NCI-H2196 treated with DMSO at 0.1 percent for 48 hours (cell line): ENCODE measurements at regions not wholly inside any gene's neighbourhood (a gene's known extent, or its start where the extent isn't known, plus 50 kb on each side); places are given as distances from the start of the nearest gene placed in this dataset.

ENCODE experiments used
- DNase-seq: peaks from one replicate; lab custom pipeline; 2025; ENCODE audit not compliant: unreplicated experiment; lab: John Stamatoyannopoulos, UW

GRCh38 chr4:129532573-129532972 lies 436.6 kb downstream of the C4orf33 start:
- no peak for DNase-seq

DNA sequence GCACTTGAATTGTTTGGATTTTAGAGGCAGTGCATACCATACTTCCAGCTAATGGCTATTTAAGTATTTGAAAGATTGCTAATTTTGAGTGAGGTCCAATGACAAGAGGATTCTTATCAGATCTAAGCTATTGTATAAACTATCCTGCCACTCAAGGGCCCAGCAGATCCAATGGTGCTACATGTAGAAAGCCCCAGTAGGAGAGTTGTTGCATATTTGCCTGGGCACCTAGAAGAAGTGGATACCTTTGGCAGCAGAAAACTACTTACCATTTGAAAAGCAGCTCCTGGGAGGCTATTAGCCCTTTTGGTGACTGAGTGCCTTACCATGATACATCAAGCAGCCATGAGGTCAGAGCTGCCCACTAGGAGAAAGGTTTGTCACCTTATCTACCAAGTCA lies 447.3 kb downstream of the C4orf33 start:
- no peak for DNase-seq

DNA sequence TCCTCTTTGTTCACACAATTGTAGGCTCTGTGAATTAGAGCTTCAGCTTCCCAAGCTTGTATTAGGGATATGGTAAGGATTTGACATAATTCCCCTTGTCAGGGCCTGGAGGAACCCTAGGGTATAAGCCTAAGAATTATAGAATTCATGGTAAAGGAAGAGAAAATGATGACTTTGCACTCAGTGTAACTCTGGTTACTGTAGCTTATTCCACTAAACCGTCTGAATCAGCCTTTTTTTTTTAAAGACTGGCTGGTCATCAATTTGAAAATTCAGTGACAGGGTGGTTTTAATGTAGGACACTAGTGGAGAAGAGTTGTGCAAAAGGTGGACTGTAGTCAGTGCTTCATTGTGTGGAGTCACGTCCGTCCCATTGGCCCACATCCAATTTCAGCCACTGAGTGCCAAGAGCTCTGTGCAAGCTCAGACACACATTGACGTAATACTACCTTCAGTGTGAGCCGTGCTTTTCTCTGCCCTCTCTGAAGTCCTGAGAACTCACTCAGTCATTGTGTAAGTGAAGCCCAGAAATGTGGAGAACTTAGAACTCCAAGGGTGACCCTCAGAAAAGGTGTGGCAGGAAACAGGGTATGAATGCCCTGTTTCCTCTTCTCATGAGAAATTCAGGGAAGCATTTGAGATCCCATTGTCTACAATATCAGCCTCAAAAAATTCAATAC lies 449.8 kb downstream of the C4orf33 start:
- no peak for DNase-seq

GRCh38 chr4:129546531-129546930 lies 450.6 kb downstream of the C4orf33 start:
- DNase-seq = no peak

- no peak for DNase-seq
Observed at GRCh38 chr4:129550281-129550785, 454.4 kb downstream of the C4orf33 start.

GRCh38 chr4:129561280-129561679 lies 465.3 kb downstream of the C4orf33 start:
- DNase-seq = no peak

DNA sequence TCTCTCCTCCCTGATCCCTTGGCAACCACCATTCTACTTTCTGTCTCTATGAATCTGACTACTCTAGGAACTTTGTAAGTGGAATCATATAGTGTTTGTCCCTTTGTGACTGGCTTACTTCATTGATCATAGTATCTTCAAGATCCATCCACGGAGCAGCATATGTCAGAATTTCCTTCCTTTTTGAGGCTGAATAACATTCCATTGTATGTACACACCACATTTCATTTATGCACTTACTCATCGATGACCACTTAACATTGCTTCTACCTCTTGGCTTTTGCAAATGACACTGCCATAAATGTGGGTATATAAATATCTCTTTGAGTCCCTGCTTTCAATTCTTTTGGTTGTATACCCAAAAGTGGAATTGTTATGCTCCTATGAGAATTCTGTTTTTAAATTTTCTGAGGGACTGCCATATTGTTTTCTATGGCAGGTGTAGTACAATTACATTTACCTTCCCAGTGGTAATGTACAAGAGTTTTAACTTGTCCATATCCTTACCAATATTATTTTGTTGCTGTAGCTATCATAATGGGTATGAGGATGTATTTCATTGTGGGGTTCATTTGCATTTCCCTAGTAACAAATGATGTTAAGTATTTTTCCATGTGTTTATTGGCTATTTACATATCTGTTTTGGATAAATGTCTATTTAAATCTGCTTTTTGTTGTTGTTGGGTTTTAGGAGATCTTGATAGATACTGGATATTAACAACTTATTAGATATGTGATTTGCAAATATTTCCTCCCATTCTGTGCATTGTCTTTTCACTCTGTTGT lies 466.1 kb downstream of the C4orf33 start:
- DNase-seq = no peak

DNA sequence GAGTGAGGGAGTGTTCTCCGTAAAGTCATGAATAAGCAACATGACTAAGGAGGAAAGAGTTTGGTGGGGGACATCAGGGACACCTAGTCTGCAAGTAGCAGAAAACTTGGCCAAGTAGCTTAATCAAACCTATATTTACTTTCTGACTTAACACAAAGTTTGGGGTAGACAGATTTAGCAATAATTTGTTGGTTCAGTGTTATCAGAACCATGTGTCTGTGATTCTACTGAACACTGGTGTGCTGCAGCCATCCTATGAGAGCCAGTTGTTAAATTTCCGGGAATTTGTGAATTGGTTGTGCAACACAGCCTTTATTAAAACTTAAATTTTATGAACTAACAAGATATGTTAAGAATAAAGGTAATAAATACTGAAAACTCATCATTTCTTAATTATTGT lies 469.3 kb downstream of the C4orf33 start:
- DNase-seq = no peak

- DNase-seq = no peak
Observed at GRCh38 chr4:129570326-129570725, 474.4 kb downstream of the C4orf33 start.

DNA sequence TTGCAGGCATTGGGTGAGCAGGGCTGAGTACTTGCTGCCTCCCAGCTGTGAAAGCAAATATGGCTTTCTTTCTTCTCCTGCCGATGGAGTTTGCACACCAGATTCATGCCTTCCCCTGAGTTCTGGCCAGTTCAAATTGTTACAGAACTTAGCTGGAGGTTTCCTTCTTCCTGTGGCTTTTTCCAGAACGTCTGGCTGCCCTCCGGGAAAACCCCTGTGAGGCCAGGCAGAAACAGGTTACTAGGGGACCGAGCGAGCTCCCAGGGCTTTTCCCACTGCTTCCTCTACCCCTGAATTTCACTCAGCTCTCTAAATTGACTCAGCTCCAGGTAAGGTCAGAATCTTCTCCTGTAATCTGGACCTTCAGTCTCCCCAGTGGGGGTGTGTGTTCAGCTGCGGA lies 482.4 kb downstream of the C4orf33 start:
- no peak for DNase-seq

DNA sequence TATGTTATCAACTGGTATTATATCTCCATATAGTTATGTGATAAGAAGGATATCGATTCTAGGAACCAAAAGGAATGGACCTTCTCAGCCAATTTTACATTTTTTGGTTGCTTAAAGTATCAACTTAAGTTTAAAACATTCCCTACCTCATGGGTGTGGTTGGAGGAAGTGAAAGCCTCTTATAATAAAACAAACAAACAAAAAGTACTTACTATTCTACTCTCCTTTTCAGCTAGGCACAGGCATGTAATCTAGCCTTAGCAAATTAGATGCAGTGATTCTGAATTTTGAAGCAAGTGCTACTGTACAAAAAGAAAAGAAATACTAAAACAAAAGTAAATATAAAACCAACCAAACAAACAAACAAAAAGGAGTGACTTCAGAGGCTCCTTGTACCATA lies 485.4 kb downstream of the C4orf33 start:
- no peak for DNase-seq

DNA sequence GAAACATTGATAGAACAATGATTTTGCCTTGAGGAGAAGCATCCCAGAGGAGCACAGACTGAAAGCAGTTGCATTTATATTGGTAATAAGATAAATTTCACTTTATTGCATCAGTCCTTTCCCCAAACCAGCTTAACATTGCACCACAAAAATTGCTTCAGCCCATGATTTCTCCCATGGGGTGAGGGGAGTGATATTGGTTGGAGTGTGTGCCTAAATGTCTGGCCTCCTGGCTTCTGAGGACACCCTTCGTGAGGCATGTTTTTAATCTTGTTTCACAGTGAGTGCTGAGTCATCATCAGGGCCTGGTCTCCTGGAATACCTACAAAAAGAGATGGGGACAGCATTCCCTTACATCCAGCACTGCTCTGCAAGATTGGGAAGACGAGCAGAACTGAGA lies 487.9 kb downstream of the C4orf33 start:
- no peak for DNase-seq

- no peak for DNase-seq
Observed at GRCh38 chr4:129598582-129598981, 502.6 kb downstream of the C4orf33 start.

DNA sequence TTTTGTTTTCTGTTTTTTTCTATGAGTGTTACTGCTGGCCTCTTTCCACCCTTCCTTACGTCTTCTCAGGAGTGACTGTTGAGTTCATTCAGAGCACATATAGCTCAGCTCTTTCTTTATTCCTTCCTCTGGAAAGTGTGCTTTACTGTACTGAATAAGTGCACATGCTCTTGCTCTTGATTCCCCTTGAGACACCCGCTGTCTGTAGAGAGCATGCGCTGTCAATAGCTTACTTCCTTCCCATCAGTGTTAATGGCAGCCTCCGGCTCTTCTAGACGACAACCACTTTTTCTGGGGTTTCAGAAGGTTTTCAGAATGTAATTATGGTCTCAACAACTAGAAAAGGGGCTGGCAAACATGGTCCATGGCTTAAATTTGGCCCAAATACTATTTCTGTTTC lies 504.9 kb downstream of the C4orf33 start:
- no peak for DNase-seq

GRCh38 chr4:129602447-129602846 lies 506.5 kb downstream of the C4orf33 start:
- DNase-seq = no peak

DNA sequence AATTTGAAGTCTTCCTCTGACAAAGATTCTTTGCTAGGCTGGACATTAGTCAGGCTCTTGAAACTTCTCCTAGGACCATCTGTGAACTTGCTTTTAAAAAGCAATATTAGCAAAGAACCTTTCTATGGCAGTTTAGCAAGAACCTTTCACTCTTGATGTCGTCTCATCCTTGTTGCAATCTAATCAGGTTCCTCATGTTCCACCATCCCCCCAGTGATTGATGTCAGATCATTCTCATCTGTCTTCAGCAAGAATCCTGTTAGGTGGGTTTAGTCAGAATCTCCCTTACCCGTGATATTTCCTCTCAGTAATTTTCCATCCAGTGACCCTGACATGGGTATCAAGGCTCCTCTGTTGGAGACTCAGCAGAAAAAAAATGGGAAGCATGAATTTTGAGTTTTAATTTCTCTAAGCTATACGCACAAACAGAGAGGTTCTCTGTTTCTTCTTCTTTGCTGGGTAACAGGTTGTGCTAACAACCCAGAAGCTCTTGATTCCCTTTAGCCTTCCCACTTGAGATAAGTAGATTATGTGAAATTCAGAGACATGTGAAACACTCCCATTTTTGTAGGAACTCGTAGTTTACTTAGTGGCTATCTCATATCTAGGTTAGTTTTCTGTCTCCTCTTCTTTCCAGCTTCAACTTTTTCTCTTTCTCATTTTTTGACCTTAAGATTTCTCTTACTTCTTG lies 507.4 kb downstream of the C4orf33 start:
- DNase-seq = no peak

- DNase-seq = no peak
Observed at GRCh38 chr4:129604632-129605255, 508.8 kb downstream of the C4orf33 start.

DNA sequence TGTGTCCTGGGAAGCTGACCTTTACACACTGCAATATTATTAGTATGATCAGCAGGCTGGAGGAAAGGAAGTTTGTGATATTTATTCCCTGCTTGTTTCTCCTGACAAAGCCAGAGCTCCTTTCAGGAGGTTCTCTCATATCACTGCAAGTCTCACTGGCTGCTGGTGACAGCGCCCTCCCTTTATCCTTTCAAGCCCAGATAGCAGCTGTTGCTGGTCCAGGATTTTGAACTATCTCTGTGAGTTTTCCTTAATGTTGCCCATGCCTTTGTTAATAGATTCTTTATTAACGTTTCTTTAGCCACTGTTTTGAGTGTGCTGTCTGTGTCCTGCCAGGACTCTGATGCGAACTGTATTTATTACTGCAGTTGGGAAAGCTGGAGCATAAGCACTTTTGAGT lies 518.7 kb downstream of the C4orf33 start:
- DNase-seq = no peak

GRCh38 chr4:129622566-129622965 lies 526.6 kb downstream of the C4orf33 start:
- no peak for DNase-seq

GRCh38 chr4:129623233-129623875 lies 527.4 kb downstream of the C4orf33 start:
- DNase-seq = no peak

- no peak for DNase-seq
Observed at GRCh38 chr4:129641179-129641578, 545.2 kb downstream of the C4orf33 start.
